Tibial nerve (tissue), 4 donors: ENCODE measurements at regions not wholly inside any gene's neighbourhood (a gene's known extent, or its start where the extent isn't known, plus 50 kb on each side); places are given as distances from the start of the nearest gene placed in this dataset.

Experiments
- DNase-seq, 2 donors: peaks; one replicate each; pipeline ENCODE4 v3.0.0-alpha.2; 2019; ENCODE audit warnings: low spot score in 2 of 2
- H3K27ac ChIP-seq, 4 donors: fragments of 200-600 bp; sonication (generic) in 3 of 4; one replicate each; pipeline ENCODE4 v1.5.1; 2017 to 2019; ENCODE audit warnings: mild to moderate bottlenecking in 1 of 4
- H3K27me3 ChIP-seq, 2 donors: fragments of 200-600 bp; sonication (generic) in 1 of 2; one replicate each; pipeline versions ENCODE4 v1.5.1 to v1.6.0; 2017 to 2019
- H3K36me3 ChIP-seq, 3 donors: fragments of 200-600 bp; sonication (generic); one replicate each; pipeline ENCODE4 v1.5.1; 2018 to 2019
- H3K4me1 ChIP-seq, 4 donors: fragments of 200-600 bp; sonication (generic) in 3 of 4; one replicate each; pipeline ENCODE4 v1.5.1; 2017 to 2019
- H3K4me3 ChIP-seq, 4 donors: fragments of 200-600 bp; sonication (generic) in 3 of 4; one replicate each; pipeline ENCODE4 v1.5.1; 2017 to 2019; ENCODE audit warnings: mild to moderate bottlenecking in 1 of 4, moderate library complexity in 1 of 4
- H3K9me3 ChIP-seq, 4 donors: fragments of 200-600 bp; sonication (generic) in 3 of 4; one replicate each; pipeline ENCODE4 v1.5.1; 2017 to 2019
- CTCF ChIP-seq, 5 experiments: fragments of 200-600 bp in 3 of 5; fragments of 450-650 bp in 2 of 5; sonication (generic) in 3 of 5; IDR thresholded peaks; one replicate each; pipeline ENCODE4 v1.5.1; 2016 to 2019; ENCODE audit warnings: antibody characterized with exemption in 5 of 5, mild to moderate bottlenecking in 3 of 5, moderate library complexity in 2 of 5
- EP300 ChIP-seq, 2 donors: sonication (generic); formaldehyde crosslinking; IDR thresholded peaks; one replicate each; pipeline ENCODE4 v1.6.1; 2017; ENCODE audit warnings: antibody characterized with exemption in 2 of 2, mild to moderate bottlenecking in 1 of 2
- POLR2A ChIP-seq, 2 donors: fragments of 450-650 bp; IDR thresholded peaks; one replicate each; pipeline ENCODE4 v1.6.1; 2017; ENCODE audit warnings: antibody characterized with exemption in 2 of 2, mild to moderate bottlenecking in 2 of 2, moderate library complexity in 2 of 2
- WGBS, 2 donors: methylation state at CpG; one replicate each; pipeline ENCODE4 v1.1.5; 2018; 5-methylcytosine and 5-hydroxymethylcytosine counted together

- H3K36me3 ChIP-seq, result no peaks in the 10 kb centered on the region
- TF ChIP-seq EP300 (IDR thresholded peaks at IDR 0.05) (no peak), CTCF (IDR thresholded peaks at IDR 0.05) (no peak), POLR2A (IDR thresholded peaks at IDR 0.05) (no peak)
- DNase-seq, result no peak
- H3K9me3 ChIP-seq, result peaks cover 0 to 5% (median 0%) of the 10 kb centered on the region in 4 donors
- no peak overlapping the region for H3K27ac ChIP-seq
- H3K4me3 ChIP-seq, result no peak overlapping the region
- peaks cover 0 to 14% (median 0%) of the 10 kb centered on the region in 4 donors for H3K4me1 ChIP-seq
- 85 to 89% methylated on average over 22 to 24 of the region's 24 CpGs for WGBS, 2 donors
- H3K27me3 ChIP-seq, result no peaks in the 10 kb centered on the region
Observed at GRCh38 chr18:75158465-75159237, 50.3 kb downstream of the PTGR3 start.

- Histone ChIP-seq H3K27ac (no peak overlapping the region), H3K4me3 (no peak overlapping the region), H3K4me1 (peaks cover 0 to 14% (median 0%) of the 10 kb centered on the region in 4 donors), H3K36me3 (no peaks in the 10 kb centered on the region), H3K27me3 (no peaks in the 10 kb centered on the region), H3K9me3 (peaks cover 0 to 5% (median 0%) of the 10 kb centered on the region in 4 donors)
- no peak for DNase-seq
- WGBS, 2 donors, result 96 to 97% methylated on average over 12 of the region's 12 CpGs
- TF ChIP-seq POLR2A (IDR thresholded peaks at IDR 0.05) (no peak), CTCF (IDR thresholded peaks at IDR 0.05) (no peak), EP300 (IDR thresholded peaks at IDR 0.05) (no peak)
Observed at GRCh38 chr18:75157851-75158250, 51.1 kb downstream of the PTGR3 start.

- H3K27ac ChIP-seq, result no peak overlapping the region
- no peak for DNase-seq
- TF ChIP-seq CTCF (IDR thresholded peaks at IDR 0.05) (no peak), EP300 (IDR thresholded peaks at IDR 0.05) (no peak), POLR2A (IDR thresholded peaks at IDR 0.05) (no peak)
- no peak overlapping the region for H3K4me3 ChIP-seq
- no peaks in the 10 kb centered on the region for H3K36me3 ChIP-seq
- WGBS, 2 donors, result 91% methylated on average over 12 of the region's 12 CpGs
- H3K4me1 ChIP-seq, result peaks cover 0 to 14% (median 0%) of the 10 kb centered on the region in 4 donors
- no peaks in the 10 kb centered on the region for H3K27me3 ChIP-seq
- peaks cover 0 to 5% (median 0%) of the 10 kb centered on the region in 4 donors for H3K9me3 ChIP-seq
Observed at GRCh38 chr18:75157381-75157780, 51.6 kb downstream of the PTGR3 start.

GRCh38 chr18:75156831-75157230 is 52.1 kb downstream of the PTGR3 start:
- Histone ChIP-seq H3K4me1 (peaks cover 0 to 14% (median 0%) of the 10 kb centered on the region in 4 donors), H3K27me3 (no peaks in the 10 kb centered on the region), H3K4me3 (no peak overlapping the region), H3K36me3 (no peaks in the 10 kb centered on the region), H3K9me3 (peaks cover 0 to 6% (median 0%) of the 10 kb centered on the region in 4 donors), H3K27ac (no peak overlapping the region)
- TF ChIP-seq POLR2A (IDR thresholded peaks at IDR 0.05) (no peak), EP300 (IDR thresholded peaks at IDR 0.05) (no peak), CTCF (IDR thresholded peaks at IDR 0.05) (no peak)
- WGBS, 2 donors, result 91% methylated on average over 5 of the region's 5 CpGs
- DNase-seq, result no peak

- no peaks in the 10 kb centered on the region for H3K36me3 ChIP-seq
- no peak for TF ChIP-seq POLR2A (IDR thresholded peaks at IDR 0.05)
- no peak for TF ChIP-seq CTCF (IDR thresholded peaks at IDR 0.05)
- no peak for TF ChIP-seq EP300 (IDR thresholded peaks at IDR 0.05)
- H3K27ac ChIP-seq, result no peak overlapping the region
- peaks cover 0 to 14% (median 0%) of the 10 kb centered on the region in 4 donors for H3K4me1 ChIP-seq
- H3K4me3 ChIP-seq, result no peak overlapping the region
- H3K9me3 ChIP-seq, result peaks cover 0 to 11% (median 0%) of the 10 kb centered on the region in 4 donors
- H3K27me3 ChIP-seq, result no peaks in the 10 kb centered on the region
- WGBS, 2 donors, result 92 to 95% methylated on average over 24 of the region's 24 CpGs
- DNase-seq, result no peak
Observed at GRCh38 chr18:75156139-75156750, 52.7 kb downstream of the PTGR3 start.
